ENCODE measurements at regions not wholly inside any gene's neighbourhood (a gene's known extent, or its start where the extent isn't known, plus 50 kb on each side); places are given as distances from the start of the nearest gene placed in this dataset.

DNA sequence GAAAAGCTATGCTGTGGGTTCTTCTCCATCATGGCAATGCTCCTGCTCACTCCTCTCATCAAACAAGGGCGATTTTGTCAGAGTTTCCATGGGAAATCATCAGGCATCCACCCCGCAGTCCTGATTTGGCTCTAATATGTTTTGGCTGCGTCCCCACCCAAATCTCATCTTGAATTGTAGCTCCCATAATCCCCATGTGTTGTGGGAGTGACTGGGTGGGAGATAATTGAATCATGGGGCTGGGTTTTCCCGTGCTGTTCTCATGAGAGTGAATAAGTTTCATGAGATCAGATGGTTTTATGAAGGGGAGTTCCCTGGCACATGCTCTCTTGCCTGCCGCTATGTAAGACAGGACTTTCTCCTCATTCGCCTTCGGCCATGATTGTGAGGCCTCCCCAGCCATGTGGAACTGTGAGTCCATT is 163.8 kb downstream of the GADD45G start:
- DNase-seq (ENCODE audit: low spot score), result no peak

DNA sequence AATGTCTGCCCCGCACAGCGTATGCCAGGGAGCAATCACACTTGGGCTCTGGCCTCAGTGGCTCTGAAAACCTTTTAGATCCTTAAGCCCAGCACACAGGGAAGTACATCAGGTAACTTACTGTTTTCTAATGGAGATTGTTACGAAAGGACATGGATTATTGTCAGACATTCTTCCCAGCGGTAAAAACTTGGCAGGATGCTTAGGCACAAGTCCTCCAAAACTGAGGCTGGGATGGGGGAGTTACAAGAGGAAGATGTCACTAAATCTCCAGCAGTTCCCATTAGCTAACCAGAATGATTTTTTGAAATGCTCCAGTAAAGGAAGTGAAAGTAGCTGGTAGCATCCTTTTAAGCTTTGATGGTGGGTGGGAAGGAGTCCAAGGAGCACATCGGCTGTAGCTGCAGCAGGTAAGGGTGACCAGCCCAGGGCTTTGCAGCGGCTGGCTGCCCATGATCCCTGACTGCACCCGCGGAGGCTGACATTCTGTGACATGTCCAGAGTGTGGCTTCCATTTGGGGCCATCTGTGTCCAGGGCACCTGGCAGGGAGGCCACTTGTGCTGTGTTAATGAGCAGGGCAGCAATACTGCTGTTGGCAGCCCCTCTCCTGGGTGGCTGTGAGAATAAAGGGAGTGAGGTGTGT is 165.8 kb downstream of the GADD45G start:
- DNase-seq (ENCODE audit: low spot score), result no peak

DNA sequence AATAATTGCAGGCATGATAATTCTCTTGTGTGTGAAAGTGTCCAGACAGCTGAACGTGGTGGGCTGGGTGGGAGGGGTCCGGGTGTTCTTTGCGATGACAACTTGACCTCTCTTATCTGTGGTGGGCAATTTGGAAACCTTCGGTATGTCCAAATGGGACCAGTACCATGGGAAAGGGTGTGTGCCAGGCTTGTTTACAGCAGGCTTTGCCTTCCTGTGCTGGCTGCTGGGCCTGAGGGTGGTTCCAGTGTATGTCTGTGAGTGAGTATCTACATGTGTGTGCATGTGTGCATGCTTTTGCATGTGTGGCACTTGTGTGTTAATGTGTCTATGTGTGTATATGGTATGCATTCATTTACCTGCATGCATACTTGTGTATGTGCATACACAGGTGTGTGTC is 166.4 kb downstream of the GADD45G start:
- no peak for DNase-seq (ENCODE audit: low spot score)

DNA sequence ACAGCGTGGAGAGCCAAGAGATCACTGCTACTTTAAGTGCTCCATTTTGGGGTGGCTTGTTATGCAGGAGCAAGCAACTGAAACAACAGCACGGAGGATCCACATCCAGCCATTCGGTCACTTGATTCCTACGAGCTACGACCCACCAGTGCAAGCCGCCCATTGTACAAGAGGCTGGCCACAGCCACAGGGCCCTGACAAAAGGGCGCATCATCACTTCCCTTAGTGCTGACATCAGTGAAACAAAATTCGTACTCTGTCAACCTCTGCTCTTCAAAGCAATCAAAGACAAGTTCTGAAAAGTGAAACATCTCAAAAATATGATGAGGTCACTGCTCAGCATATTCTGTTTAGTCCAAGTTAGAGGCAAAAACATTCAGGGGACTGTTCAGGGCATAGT is 168.4 kb downstream of the GADD45G start:
- no peak for DNase-seq (ENCODE audit: low spot score)

DNA sequence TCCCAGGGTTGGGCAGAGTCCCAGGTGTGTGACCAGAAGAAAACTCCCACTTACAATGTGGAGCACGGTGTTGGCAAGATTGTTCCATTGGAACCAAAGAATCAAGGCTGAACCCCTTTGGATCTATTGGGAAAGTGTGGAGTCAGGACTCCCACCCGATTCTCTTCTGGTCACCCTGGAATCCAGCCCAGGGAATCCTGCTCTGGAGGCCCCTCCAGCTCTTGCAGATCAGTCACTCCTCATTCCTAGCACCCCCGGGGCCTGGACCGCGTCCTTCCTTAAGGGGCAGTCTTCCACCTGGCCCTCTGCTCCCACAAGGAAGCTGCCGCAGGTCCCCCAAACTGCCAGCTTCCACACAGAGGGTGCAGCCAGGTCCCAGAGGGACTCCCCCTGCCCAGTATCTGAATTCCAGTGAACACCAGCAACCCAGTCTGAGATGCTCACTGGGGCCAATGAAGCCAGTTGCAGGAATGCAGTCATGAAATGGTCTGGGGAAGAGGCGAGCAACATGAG is 170.1 kb downstream of the GADD45G start:
- no peak for DNase-seq (ENCODE audit: low spot score)

DNA sequence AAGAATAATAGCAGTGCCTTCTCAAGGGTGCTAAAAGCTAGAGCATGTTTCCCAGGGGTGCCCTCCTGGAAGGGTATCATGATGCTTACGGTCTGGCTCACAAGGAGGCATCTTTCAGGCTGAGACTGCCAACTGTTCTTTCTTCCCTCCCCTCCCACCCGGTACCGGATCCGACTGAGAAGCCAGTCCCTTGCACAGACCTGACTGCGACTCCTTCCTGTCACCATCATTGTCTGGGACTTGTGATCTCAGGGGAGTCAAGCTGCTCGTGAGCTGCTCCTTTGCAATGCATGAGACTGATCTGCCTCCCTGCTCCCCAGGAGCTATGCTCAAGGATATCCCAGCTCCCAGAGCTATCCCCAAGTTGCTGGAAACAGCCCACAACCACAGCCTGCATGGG is 170.8 kb downstream of the GADD45G start:
- no peak for DNase-seq (ENCODE audit: low spot score)

DNA sequence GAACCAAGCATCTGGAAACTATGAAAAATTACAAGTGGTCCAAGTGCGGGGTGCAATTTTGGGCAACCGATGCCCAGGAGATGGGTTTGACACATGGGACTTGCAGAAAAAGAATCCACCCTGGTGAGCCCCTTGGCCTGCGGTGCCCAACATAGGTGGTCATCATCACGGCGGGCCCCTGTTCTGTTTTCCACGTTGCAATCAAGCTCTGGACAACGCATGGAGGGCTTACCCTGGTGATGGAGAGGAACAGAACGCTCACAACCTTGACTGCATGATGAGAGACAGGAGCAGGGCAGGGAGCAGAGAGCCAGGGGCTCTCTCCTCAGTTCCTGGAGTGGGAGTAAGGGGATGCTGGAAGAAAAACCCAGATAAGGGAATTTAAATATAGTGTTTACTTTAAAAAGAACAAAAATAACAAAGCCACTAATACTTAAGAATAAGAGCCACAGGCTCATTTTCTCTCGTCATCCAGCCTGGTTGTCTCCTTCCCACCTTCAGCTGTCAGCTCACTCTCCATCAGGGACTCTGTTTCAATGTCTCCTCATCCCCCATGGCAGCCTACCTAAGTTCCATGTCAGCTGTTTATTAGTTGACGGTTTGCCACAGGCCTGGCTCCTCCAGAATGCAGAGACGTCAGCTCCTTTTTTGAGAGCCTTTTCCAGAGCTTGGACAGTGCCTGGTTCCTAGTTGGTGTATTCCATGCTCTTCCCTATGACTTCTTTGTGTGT is 172.1 kb downstream of the GADD45G start:
- no peak for DNase-seq (ENCODE audit: low spot score)

DNA sequence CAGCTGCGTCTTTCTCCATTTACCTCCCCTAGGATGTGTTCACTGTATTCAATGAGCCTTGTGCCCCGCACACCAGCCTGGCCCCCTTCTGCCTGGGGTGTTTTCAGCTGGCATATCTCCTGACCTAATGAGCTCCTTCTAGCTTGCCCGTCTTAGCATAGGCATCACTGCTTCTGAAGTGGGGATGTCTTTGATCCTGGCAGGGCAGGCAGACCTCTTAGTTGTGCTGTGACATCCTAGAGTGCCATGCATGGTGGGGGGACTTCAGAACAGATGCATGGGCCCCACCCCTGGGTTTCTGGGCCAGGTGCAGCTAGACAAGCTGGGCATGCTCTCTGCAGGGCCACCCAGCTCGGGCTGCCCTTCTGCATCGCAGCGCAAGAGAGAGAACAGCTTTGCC is 172.7 kb downstream of the GADD45G start:
- no peak for DNase-seq (ENCODE audit: low spot score)

DNA sequence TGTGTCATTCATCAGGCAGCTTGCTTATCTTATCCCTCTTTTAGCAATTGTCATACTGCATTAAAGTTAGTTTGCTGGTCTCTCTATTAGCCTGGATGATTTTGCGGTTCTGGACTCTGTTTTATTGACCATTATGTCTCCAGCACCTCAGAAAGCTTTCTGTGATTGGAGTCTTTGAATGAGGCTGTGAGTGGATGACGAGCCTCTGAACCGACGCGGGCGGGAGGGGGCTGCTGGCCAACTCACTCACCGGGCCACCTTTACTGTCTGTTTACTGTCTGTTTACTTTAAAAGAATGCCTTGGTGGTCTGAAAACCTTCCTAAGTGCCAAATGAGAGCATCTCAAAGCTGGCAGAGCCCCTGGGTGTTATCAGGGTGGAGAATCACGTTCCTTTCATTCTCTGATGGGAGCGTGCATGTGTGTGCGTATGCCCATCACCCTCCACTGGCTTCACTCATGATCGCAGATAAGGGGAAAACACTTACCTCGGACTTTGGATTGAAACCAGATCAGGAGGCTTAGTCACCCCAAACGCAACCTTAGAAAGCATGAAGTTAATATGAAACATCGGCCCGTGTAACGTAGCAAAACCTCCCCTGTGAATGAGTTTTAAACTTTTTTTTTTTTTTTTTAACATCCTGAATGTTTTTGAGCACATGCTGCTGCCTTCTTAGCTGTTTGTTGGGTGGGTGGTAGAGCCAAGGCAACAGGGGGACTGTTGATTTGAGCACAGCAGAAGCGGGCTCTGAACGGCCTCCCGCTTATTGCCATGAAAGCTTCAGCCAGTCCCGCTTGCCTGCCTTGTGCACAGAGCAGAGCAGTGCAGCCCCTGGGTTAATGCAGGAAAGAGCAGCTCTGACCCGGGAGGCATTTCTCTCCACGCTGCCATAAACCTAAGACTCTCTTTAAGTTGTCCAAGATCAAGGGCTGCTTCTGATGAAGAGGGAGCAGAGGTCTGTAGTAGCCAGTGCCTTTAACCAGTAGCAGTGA is 173.6 kb downstream of the GADD45G start:
- no peak for DNase-seq (ENCODE audit: low spot score)

DNA sequence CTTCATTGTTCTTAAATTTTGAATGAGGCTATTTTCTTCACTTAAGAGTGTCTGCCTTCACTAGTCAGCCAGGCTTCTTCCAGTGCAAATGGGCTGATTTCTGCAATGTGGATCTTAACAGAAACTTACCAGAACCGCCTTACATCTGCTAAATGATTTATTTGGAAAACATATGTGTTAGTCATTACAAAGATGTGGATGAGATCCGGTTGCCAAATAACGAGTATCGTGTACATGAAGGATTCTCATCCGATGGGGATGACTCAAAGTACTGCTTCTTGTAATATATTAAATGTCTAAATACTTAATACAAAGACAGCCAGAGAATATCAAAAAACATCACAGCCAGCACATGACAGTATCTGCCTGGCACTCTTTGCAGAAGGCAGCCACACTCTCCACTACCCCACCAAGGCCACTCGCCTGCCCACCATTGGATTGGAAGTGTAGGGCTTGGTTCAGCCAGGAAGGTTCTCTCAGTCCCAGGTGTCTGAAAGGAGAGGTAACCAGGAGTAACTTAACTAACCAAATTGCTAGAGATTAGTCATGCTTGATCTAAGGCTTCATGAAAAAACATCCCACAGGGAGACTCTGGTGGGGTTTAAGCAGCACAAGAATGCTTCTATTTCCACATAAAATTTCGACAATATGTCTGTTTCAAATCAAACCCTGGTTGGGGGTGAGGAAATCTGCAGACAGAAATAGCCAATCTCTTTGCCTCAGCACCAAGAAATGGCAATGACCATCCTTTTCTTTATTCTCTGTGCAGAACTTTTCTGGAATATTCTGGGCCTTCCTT is 174.8 kb downstream of the GADD45G start:
- DNase-seq (ENCODE audit: low spot score), result no peak

DNA sequence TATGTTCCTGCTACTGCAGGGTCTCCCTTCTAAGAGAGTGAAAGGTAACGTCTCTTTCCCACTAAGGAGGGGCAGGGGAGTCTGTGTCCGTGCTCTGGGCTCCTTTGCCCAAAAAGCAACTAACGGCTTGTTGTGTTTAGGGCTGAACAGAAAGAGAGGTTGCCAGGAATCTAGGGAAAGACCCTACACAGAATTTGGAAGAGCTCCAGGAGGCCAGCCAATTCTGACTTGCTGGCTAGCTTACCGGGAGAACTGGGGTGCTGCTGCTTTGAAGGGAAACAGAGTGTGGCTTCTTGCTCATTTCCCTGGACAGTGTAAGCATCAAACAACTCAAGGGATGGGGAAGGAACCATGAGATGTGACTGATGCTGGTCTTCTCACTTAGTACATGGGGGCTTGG is 176.1 kb downstream of the GADD45G start:
- DNase-seq (ENCODE audit: low spot score), result no peak

DNA sequence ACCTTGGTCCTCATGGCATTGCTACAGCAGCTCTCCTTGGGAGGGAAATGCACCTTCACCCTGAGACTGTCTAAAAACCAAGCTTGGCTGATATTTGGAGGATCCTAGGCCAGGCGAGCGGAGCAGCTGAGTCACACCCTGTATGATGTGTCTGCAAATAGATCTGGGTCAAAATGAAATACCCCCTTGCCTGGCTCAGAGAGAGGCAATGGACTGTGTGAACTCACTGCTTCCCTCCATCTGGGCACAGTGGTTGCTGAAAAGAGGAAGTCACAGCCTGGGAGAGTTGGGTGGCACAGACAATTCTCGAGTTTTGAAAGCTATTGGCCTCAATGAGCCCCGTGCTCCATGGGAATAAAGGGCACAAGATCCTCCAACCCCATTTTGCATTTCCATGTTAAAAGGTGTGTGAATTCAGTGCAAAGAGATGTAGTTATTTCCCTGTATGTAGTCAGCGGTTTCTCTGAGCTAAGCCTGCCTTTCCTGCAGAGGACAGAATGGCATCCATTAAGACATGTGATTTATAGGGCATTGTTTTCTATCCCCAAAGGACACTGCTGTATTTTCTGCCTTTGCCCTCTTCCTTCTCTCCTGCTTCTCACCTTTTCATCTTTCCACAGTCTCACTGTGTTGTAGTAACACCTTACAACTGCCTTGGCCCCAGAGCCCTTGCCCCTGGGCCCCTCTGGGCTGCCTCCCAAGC is 177.2 kb downstream of the GADD45G start:
- no peak for DNase-seq (ENCODE audit: low spot score)

DNA sequence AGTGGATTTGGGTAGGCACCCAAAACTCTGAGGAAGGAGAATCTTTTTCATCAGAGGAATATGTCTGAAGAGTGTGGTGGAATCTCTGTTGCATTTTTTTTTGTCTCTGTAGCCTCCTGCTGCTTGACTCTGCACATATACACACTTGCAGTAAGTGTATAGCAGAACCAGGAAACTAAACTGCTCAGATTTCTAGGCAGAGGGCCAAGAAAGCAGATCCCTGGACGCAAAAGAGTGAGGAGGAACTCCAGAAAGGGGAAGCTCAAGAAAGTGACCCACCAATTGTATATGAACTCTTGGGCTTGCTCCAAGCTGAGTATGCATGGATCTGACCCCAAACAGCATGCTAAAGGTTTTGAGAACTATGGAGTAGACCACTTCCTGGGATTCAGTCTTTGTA is 181.8 kb downstream of the GADD45G start:
- no peak for DNase-seq (ENCODE audit: low spot score)

DNA sequence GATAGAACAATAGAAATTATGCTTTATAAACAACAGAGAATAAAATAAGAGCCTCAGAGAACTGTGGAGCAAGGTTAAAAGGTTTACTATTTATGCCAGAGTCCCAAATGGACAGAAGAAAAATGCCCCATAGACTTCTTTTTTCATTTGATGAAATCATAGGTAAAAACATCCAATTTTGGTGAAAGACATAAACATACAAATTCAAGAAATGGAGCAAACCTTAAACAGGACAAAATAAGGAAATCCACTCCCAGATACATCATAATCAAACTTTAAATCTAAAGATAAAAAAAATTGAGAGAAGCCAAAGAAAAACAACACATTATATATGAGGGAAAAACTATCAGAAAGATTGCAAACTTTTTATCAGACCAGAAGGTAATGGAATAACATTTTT is 182.8 kb downstream of the GADD45G start:
- no peak for DNase-seq (ENCODE audit: low spot score)

DNA sequence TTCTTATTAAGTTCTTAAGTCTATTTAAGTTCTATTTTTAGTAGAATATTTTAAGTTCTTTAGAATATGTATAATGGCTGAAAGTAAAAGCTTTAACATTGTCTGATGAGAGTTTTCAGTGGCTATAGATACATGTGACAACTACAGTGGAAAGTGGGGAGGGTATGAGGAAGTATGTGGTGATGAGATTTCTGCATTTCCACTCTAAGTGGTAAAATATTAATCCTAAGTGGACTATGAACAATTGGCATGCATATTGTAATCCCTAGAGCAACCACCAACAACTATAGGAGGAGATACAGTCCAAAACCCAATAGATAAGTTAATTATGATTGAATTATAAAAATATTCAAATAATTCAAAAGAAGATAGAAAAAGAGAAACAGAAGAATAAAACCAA is 183.6 kb downstream of the GADD45G start:
- DNase-seq (ENCODE audit: low spot score), result no peak

DNA sequence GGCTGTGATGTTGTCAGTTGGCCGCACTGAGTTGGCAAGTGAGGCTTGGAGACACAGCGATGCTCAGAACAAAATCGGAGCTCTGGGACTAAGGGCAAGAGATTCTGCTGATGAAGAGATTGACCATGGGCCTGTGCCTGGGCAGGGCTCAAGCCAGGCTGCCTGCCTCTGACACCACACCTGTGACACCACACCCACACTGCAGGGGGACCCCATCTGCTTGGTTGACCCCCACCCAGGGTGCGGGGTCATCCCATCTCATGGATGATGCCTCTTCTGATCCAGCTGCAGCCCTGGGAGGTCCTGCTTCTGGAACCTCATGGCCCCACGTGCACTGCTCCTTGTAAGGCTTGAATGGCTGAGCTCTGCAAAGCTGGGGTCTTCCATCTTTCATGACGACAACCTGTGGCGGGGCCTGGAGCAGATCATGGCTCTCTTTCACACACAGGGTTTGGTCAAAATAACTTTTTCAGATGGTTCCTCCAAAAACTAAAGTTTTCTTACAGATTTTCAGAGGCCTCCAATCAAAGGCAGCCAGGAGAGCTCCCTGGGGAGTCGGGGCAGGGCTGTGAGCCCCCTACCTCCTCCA is 185.2 kb downstream of the GADD45G start:
- no peak for DNase-seq (ENCODE audit: low spot score)

DNA sequence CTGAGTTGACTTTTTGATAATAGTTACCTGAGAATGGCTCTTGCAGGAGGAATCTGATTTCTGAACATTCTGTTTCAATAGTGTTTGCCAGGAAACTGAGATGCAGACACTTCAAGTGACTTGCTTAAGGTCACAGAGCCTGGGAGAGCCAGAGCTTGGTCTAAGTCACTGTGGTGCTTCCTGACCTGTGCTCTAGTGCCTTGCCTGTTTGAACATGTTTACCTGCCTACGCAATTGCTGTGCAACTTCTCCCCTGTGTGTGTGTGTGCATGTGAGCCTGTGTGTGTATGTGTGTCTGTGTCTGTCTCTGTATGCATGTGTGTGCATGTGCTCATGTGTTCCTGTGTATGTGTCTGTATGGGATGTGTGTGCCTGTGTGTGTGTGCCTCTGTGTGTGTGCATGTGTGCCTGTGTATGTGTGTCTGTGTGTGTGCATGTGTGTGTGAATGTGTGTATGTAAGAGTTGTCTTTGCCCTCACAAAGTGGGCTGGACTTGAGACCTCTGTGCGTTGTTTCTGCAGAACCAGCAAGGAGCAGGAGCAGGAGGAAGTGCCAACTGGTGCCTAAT is 185.8 kb downstream of the GADD45G start:
- no peak for DNase-seq (ENCODE audit: low spot score)

DNA sequence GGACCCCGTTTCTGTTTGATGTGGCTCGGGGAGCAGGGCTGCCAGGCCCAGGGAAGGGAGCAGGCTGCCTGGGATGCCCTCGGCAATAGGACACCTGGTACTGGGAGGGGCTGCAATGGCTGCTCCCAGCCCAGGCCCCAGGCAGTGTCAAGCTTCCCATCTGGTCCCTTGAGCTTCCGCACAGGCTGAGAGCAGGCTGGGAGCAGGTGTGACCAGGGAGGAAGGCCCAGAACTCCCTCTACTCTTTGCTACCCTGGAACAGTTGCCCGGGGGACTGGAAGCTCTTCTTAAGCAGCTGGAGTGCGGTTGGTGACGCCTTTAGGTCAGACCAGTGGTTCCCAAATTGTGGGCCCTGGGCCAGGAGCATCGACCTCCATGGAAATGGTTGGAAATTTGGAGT is 186.9 kb downstream of the GADD45G start:
- DNase-seq (ENCODE audit: low spot score), result no peak

DNA sequence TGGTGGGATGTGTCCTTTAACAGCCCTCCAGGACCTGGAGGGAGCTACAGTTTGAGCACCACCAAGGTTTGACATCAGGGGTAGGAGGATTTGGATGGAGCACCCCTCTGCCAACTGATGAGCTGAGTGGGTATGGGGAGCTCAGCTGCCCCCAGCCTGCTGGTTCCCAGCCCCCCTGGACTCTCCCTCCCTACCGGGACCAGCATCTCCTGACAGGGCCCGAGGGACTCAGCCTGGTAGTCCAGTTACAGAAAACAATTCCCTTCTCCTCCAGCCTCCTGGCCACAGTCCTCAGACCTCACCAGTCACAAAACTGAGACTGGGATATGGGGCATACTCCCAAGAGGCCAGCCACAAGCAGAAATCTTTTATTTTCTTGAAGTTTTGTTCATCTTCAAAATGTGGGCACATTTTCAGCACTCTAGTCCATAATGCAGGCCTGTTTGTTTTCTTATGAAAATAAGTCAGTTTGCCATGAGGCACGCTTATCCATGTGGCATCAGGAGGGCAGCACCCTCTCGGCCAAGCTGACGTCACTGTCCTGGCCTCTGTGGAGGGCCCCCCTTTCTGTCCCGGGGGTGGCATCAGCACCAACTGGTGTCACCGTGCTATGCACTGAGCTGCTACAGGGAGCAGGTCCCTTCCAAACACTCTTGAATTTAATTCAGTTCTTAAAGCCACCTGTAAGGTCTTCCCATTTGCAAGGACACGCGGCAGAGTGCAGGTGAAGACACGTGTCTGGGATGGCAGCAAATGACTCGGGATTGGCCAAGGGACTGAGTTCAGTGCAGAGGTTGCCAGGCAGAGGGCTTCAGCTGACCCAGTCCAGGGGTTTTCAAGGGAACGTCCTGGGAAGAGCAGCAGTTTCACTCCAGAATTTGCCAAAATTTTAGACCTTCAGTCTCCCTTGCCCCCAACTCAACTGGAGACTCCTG is 187.6 kb downstream of the GADD45G start:
- DNase-seq (ENCODE audit: low spot score), result no peak
